GM18868 (cell line): ENCODE measurements at regions not wholly inside any gene's neighbourhood (a gene's known extent, or its start where the extent isn't known, plus 50 kb on each side); places are given as distances from the start of the nearest gene placed in this dataset.
"Not testable (repeated sequence)": the region's sequence is repeated elsewhere in the genome, so short reads cannot be mapped to it uniquely, and the experiment has no call there.

Source experiments
- ATAC-seq: cut with Tn5 transposase; IDR thresholded peaks from one replicate; pipeline ENCODE4 v1.9.1; 2021; ENCODE audit warnings: mild to moderate bottlenecking, moderate library complexity; ENCODE audit not compliant: unreplicated experiment

- no peak for ATAC-seq
These were observed 705.5 kb downstream of the DIPK2A start for GRCh38 chr3:144677103-144677502.

DNA sequence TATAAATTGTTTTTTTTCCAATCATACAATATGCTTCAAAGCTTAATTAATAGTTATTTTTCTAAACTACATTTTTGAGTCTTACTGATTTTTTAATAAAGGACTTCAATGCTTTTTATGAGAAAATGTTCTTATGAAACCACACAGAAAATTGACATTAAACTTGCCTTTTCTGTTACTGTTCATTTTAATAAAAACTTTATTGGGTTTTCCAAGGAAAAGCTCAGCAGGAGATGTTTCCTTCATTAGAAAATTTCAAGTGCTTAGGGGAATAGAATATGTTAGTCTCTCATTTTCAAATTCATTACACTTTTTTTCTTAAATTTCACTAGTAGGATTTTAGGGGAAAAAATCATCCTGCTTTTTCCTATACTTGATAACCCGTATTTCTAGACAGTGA, 711.4 kb downstream of the DIPK2A start:
- ATAC-seq, result no peak

GRCh38 chr3:144687862-144688261, 716.2 kb downstream of the DIPK2A start:
- peak; percentile 63 for ATAC-seq

- no peak for ATAC-seq
These were observed 720.9 kb downstream of the DIPK2A start for GRCh38 chr3:144692488-144692887.

DNA sequence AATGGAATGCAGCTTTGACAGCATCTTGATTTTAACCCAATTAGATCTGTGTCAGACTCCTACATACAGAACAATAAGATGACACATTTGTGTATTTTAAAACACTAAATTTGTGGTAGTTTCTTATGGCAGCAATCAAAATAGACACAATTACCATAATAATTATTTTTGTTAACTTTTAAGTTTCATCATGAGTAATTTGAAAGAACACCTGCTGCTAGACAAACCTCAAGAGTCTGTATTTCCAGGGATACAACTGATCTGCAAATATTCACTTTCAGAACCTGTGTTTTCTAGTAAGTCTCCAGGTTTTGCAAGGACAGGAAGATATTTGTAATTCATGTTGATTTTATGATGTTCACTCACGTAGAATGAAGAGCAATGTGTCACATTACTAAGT, 736.8 kb downstream of the DIPK2A start:
- ATAC-seq, result peak; percentile 51

- no peak for ATAC-seq
These were observed 765.7 kb downstream of the DIPK2A start for GRCh38 chr3:144737281-144737680.

DNA sequence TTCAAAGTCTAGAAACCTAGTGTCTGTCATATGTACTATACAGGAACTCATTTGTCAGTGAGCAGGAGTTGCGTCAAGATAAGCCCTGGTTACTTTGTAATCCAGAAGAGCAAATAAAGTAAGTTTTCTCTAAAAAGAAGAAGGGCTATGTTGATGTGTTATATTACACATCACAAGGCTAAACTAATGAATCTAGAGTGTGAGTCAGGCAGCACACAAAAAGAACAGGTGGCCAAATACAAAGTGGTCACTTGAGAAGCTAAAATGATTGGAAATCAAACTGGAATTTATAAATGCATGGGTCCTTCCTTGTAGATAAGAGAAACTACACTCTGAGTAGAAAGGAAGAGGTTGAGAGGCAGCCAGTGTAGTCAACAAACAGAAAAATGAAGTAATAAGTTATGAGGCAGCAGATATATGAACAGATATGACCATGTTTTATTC, 771.6 kb downstream of the DIPK2A start:
- ATAC-seq, result no peak

- no peak for ATAC-seq
These were observed 772.9 kb downstream of the DIPK2A start for GRCh38 chr3:144744473-144744872.

DNA sequence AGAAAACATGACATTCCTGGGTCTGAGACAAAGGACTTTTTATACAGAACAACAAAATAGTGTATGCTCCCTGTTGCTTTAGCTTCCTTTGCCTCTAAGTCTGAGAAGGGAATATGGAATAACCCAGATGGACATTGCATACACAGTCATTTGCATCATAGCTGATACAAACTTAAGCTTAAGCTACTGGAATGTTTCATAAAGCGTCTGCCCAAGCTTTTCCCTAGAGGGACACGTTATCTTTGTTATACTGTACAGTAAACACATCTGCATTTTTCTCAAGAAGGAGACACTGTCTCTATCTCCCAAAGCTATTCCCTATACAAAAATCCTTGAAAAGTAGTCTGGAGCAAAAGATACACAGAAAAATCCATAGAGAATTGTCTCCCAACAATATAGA, 775.0 kb downstream of the DIPK2A start:
- no peak for ATAC-seq

DNA sequence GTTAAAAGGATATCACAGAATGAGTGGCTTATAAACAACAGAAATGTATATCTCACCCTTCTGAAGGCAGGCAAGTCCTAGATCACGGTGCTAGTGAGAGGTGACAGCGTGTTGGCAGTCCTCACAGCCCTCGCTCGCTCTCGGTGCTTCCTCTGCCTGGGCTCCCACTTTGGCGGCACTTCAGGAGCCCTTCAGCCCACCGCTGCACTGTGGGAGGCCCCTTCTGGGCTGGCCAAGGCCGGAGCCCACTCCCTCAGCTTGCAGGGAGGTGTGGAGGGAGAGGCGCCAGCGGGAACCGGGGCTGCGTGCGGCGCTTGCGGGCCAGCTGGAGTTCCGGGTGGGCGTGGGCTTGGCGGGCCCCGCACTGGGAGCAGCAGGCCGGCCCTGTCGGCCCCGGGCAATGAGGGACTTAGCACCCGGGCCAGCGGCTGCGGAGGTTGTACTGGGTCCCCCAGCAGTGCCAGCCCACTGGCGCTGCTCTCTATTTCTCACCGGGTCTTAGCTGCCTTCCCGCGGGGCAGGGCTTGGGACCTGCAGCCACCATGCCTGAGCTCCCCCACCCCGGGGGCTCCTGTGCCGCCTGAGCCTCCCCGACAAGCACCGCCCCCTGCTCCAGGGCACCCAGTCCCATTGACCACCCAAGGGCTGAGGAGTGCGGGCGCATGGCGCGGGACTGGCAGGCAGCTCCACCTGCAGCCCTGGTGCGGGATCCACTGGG, 778.1 kb downstream of the DIPK2A start:
- ATAC-seq, result not testable (repeated sequence)

- ATAC-seq, result no peak
These were observed 782.6 kb downstream of the DIPK2A start for GRCh38 chr3:144754076-144754783.

DNA sequence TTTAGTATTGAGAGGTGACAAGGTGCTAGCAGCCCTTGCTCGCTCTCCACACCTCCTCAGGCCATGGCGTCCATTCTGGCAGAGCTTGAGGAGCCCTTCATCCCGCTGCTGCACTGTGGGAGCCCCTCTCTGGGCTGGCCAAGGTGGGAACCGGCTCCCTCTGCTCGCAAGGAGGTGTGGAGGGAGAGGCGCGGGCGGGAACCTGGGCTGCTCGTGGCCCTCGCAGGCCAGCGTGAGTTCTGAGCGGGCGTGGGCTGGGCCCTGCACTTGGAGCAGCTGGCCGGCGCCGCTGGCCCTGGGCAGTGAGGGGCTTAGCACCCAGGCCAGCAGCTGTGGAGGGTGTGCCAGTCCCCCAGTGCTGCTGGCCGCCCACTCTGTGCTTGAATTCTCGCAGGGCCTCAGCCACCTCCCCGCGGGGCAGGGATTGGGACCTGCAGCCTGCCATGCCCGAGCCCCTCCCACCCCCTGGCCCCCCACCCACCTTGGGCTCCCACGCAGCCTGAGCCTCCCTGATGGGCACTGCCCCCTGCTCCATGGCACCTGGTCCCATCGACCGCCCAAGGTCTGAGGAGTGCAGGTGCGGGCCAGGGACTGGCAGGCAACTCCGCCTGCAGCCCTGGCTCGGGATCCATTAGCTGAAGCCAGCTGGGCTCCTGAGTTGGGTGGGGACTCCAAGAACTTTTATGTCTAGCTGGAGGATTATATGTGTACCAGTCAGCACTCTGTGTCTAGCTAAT, 785.2 kb downstream of the DIPK2A start:
- ATAC-seq, result no peak

GRCh38 chr3:144760831-144761230, 789.2 kb downstream of the DIPK2A start:
- peak; percentile 32 for ATAC-seq

DNA sequence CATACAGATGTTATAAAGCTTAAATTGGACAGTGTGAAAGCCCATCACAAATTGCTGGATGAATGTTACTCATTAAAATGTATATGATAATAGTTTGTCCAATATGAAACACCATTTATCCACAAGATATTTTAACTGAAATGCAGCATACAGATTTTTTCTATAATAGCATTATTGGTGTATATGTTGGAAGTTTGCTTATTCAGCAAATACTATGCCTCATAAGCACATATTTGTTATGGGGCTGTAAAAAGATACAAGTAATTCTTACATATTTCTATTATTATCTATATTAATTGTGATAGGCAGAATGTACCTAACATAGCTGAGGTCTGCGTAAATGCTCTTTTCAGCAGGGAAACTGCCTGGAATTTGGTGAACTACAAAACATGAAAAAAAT, 790.5 kb downstream of the DIPK2A start:
- no peak for ATAC-seq

- peak; percentile 96 for ATAC-seq
These were observed 792.3 kb downstream of the DIPK2A start for GRCh38 chr3:144763878-144764454.

GRCh38 chr3:144770281-144770680, 798.7 kb downstream of the DIPK2A start:
- ATAC-seq, result peak; percentile 9

DNA sequence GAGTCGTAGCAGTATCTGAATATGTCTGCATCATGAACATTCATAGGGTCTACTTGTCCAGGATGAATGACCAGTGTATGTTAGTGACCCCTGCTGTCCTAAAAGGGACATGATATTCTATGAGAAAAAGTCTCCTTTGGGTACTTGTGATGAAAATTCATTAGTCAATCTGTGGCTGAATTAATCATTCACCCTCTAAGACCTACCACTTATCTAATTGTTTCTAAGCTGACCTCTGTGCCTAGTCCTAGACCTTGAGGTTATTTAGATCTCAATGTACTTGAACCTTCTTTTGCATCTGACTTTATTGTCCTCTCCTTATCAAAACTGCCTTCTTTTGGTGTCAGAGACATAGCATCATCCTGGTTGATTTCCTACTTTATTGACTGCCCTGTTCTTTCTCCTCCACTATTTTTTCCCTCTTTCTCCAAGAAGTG, 799.3 kb downstream of the DIPK2A start:
- ATAC-seq, result peak; percentile 56

- peak; percentile 49 for ATAC-seq
These were observed 799.8 kb downstream of the DIPK2A start for GRCh38 chr3:144771381-144771870.

GRCh38 chr3:144772372-144772771, 800.7 kb downstream of the DIPK2A start:
- ATAC-seq, result no peak

DNA sequence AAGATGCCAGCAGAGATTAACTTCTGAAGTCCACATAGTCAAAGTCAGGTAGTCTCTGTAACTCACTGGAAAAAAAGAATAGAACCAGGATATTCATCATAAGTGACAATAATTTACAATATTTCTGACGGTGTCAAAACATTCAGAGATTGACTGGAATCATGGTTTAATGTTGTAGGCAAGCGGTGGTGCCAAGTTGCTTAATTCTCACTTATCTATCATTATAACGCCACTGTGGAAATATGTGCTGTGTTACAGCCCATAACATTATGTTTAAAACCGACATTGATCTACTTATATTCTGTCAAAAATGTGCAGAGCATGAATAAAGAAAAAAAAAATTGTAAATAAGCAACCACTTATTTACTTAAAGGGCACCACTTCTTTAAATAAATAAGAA, 801.7 kb downstream of the DIPK2A start:
- ATAC-seq, result no peak

DNA sequence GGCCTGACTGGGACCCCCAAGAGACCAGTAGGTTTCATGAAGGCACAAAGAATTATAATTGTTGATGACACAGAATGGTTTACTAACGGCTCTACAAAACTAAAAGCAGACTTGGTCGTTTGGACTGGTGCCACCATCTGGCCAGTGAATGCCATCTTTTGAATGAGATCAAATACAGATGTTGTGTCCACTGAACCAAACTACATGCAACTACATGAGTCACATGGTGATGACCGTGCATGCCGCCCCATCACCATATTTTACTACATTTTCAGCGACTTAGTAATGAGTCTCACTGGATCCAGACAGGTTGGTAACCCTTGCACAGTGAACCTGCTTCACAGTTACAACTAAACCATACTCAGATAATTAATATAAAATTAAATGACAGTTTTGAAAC, 803.3 kb downstream of the DIPK2A start:
- ATAC-seq, result no peak
